SK-N-SH (cell line): ENCODE measurements at regions not wholly inside any gene's neighbourhood (a gene's known extent, or its start where the extent isn't known, plus 50 kb on each side); places are given as distances from the start of the nearest gene placed in this dataset.

Experiments
- CTCF ChIA-PET: fragments of 300-600, 350-600 bp; formaldehyde crosslinking; extraction: SDS; loops from one replicate; lab custom pipeline; 2021; lab: Yijun Ruan, JAX
- POLR2A ChIA-PET: fragments of 350-600 bp; sonication (Branson Sonifier 250); formaldehyde crosslinking; extraction: SDS; loops from one replicate; lab custom pipeline; 2020; ENCODE audit warnings: antibody characterized with exemption, inconsistent platforms; lab: Yijun Ruan, JAX
- DNase-seq: peaks from one replicate; pipeline ENCODE4 v3.0.0; 2012
- H2AFZ ChIP-seq: fragments of 200-600 bp; sonication (generic); 2 replicates; pipeline ENCODE4 v1.8.1; 2016; ENCODE audit warnings: antibody characterized with exemption, mild to moderate bottlenecking, low read depth
- H3F3A ChIP-seq: fragments of 200-600 bp; sonication (generic); replicated peaks from 2 replicates; pipeline ENCODE3; 2016; ENCODE audit warnings: antibody characterized with exemption, mild to moderate bottlenecking; ENCODE audit not compliant: insufficient read depth
- H3K27ac ChIP-seq, 2 experiments: fragments of 200-500 bp in 1 of 2; fragments of 200-600 bp in 1 of 2; sonication (Bioruptor generic) in 1 of 2; sonication (generic), shearing (Covaris generic) in 1 of 2; 2 replicates each; pipeline versions ENCODE4 v1.5.1 to v1.6.1; 2014 to 2016; ENCODE audit warnings: low read depth in 2 of 2, inconsistent platforms in 1 of 2, low read length in 1 of 2, mild to moderate bottlenecking in 1 of 2, mixed read lengths in 1 of 2
- H3K27me3 ChIP-seq: fragments of 200-600 bp; sonication (generic), shearing (Covaris generic); 2 replicates; pipeline ENCODE4 v1.6.1; 2016; ENCODE audit warnings: mixed run types; ENCODE audit not compliant: insufficient read depth
- H3K36me3 ChIP-seq, 2 experiments: fragments of 200-500 bp in 1 of 2; fragments of 200-600 bp in 1 of 2; sonication (Bioruptor generic) in 1 of 2; sonication (generic) in 1 of 2; replicated peaks in 1 of 2; 2 replicates each; pipeline versions ENCODE3 to v1.5.1; 2014 to 2016; ENCODE audit warnings: low read length in 1 of 2, mild to moderate bottlenecking in 1 of 2; ENCODE audit not compliant: insufficient read depth in 2 of 2, control insufficient read depth in 1 of 2
- H3K4me1 ChIP-seq, 2 experiments: fragments of 200-500 bp in 1 of 2; fragments of 200-600 bp in 1 of 2; sonication (Bioruptor generic) in 1 of 2; sonication (generic), shearing (Covaris generic) in 1 of 2; 2 replicates each; pipeline versions ENCODE4 v1.5.1 to v1.6.1; 2014 to 2016; ENCODE audit warnings: low read depth in 1 of 2, low read length in 1 of 2, mixed run types in 1 of 2; ENCODE audit not compliant: insufficient read depth in 2 of 2, control insufficient read depth in 1 of 2
- H3K4me2 ChIP-seq: fragments of 200-600 bp; sonication (generic), shearing (Covaris generic); 2 replicates; pipeline ENCODE4 v1.6.1; 2017; ENCODE audit warnings: mixed run types
- H3K4me3 ChIP-seq, 2 experiments: fragments of 200-500 bp in 1 of 2; fragments of 200-600 bp in 1 of 2; sonication (Bioruptor generic) in 1 of 2; sonication (generic), shearing (Covaris generic) in 1 of 2; 2 replicates each; pipeline versions ENCODE4 v1.5.1 to v1.8.1; 2014 to 2016; ENCODE audit warnings: low read depth in 2 of 2, inconsistent platforms in 1 of 2, low read length in 1 of 2, mild to moderate bottlenecking in 1 of 2, mixed read lengths in 1 of 2, moderate library complexity in 1 of 2
- H3K79me2 ChIP-seq: fragments of 200-600 bp; sonication (generic); 2 replicates; pipeline ENCODE4 v1.8.1; 2017; ENCODE audit warnings: mild to moderate bottlenecking; ENCODE audit not compliant: insufficient read depth
- H3K9ac ChIP-seq: fragments of 200-600 bp; sonication (generic); 2 replicates; pipeline ENCODE4 v1.6.1; 2017; ENCODE audit warnings: mixed run types
- H3K9me2 ChIP-seq: fragments of 200-600 bp; sonication (generic); 2 replicates; pipeline ENCODE4 v1.6.1; 2017; ENCODE audit warnings: mixed run types
- H3K9me3 ChIP-seq: fragments of 200-600 bp; sonication (generic); 2 replicates; pipeline ENCODE4 v1.6.1; 2017; ENCODE audit warnings: mixed run types, mild to moderate bottlenecking, moderate library complexity
- H4K20me1 ChIP-seq: fragments of 200-600 bp; sonication (generic); 2 replicates; pipeline ENCODE4 v1.6.1; 2017; ENCODE audit warnings: mild to moderate bottlenecking, mixed run types; ENCODE audit not compliant: insufficient read depth
- CHD2 ChIP-seq: fragments of 150-350 bp; IDR thresholded peaks from 2 replicates; pipeline ENCODE4 v1.6.1; 2018; ENCODE audit warnings: low read length; ENCODE audit not compliant: partially characterized antibody
- EP300 ChIP-seq, 2 experiments: IDR thresholded peaks; 2 replicates each; pipeline versions ENCODE4 v1.4.0 to v1.6.1; 2012; ENCODE audit warnings: borderline replicate concordance in 1 of 2, low read depth in 1 of 2, low read length in 1 of 2
- FOSL2 ChIP-seq: IDR thresholded peaks from 2 replicates; pipeline ENCODE4 v1.4.0; 2012; ENCODE audit warnings: low read depth, mild to moderate bottlenecking, moderate library complexity, borderline replicate concordance
- FOXJ3 ChIP-seq: sonication (generic); formaldehyde crosslinking; IDR thresholded peaks from 2 replicates; pipeline ENCODE4 v1.5.1; 2020; ENCODE audit warnings: mild to moderate bottlenecking, missing genetic modification reagents
- GABPA ChIP-seq: IDR thresholded peaks from 2 replicates; pipeline ENCODE4 v1.4.0; 2012; ENCODE audit warnings: low read depth, mild to moderate bottlenecking
- GATA2 ChIP-seq: sonication (generic); formaldehyde crosslinking; IDR thresholded peaks from 2 replicates; pipeline ENCODE4 v1.5.0; 2020; ENCODE audit warnings: mild to moderate bottlenecking, missing genetic modification reagents
- NFIC ChIP-seq: IDR thresholded peaks from 2 replicates; pipeline ENCODE4 v1.4.0; 2012; ENCODE audit warnings: borderline replicate concordance
- RAD21 ChIP-seq: IDR thresholded peaks from 2 replicates; pipeline ENCODE4 v1.6.1; 2012; ENCODE audit warnings: mild to moderate bottlenecking, low read length
- RFX5 ChIP-seq: IDR thresholded peaks from 2 replicates; pipeline ENCODE4 v1.6.1; 2012; ENCODE audit warnings: mild to moderate bottlenecking, improper control_type of control experiment, low read length
- TAF1 ChIP-seq: IDR thresholded peaks from 2 replicates; pipeline ENCODE4 v1.6.1; 2012; ENCODE audit warnings: low read depth, mild to moderate bottlenecking, low read length, moderate library complexity, borderline replicate concordance
- TCF12 ChIP-seq: IDR thresholded peaks from 2 replicates; pipeline ENCODE4 v1.4.0; 2012
- TEAD4 ChIP-seq: IDR thresholded peaks from 2 replicates; pipeline ENCODE4 v1.4.0; 2012; ENCODE audit warnings: mild to moderate bottlenecking, borderline replicate concordance; ENCODE audit not compliant: insufficient read depth
- WGBS: methylation state at CpG from one replicate; pipeline ENCODE4 v1.1.6; 2017; ENCODE audit warnings: low lambda C conversion rate; 5-methylcytosine and 5-hydroxymethylcytosine counted together
- TF ChIP-seq, protein P1 (sequence below): fragments of 200-600 bp; sonication (generic); IDR thresholded peaks from 2 replicates; pipeline ENCODE4 v1.6.1; 2017; ENCODE audit warnings: antibody characterized with exemption, mild to moderate bottlenecking, moderate library complexity
- TF ChIP-seq, protein P2 (sequence below): IDR thresholded peaks from 2 replicates; pipeline ENCODE4 v1.4.0; 2012; ENCODE audit warnings: low read depth, borderline replicate concordance

DNA sequence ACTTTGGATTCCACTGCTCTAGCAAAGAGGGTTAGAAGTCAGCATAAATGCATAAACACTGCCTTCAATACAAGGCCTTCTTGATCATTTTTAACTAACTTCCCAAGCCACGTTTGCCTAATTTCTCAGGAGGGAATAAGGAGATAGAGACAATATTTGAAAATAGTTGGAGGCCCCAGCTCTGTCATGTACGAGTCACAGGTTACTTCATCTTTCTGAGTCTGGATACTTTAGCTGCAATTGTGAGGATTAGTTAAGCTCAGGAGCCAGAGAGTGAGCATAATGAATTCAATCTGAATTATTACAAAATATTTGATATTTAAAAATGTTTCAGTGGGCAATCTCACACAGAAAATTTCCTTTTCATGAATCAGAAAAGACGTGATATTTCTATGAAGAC, 298.9 kb downstream of the SHOX2 start:
- H3K27ac ChIP-seq: no peak overlapping the region
- 58% methylated on average over 3 of the region's 3 CpGs for WGBS
- no peaks in the 10 kb centered on the region for H4K20me1 ChIP-seq
- POLR2A ChIA-PET: no interaction called here
- peaks cover 0 to 8% of the 10 kb centered on the region in 2 experiments; a peak in 2 of 4 replicates for H3K4me1 ChIP-seq
- no peaks in the 10 kb centered on the region for H3K9me2 ChIP-seq
- H3K27me3 ChIP-seq: no peaks in the 10 kb centered on the region
- DNase-seq: no peak
- H3K79me2 ChIP-seq: no peaks in the 10 kb centered on the region
- no peak for TF ChIP-seq NFIC
- no peak for TF ChIP-seq FOXJ3 (CRISPR knock-in tag)
- no peak for TF ChIP-seq GATA2 (CRISPR knock-in tag)
- TF ChIP-seq, all 33 proteins: peak for 0
- Histone ChIP-seq H3K36me3 (no peaks in the 10 kb centered on the region), H3K9ac (no peak overlapping the region), H3F3A (peaks cover 6% of the 10 kb centered on the region), H3K4me3 (no peak overlapping the region), H3K4me2 (no peak overlapping the region), H2AFZ (no peak overlapping the region; the same call in 1 of the 2 replicates), H3K9me3 (no peaks in the 10 kb centered on the region)
- CTCF ChIA-PET: interaction anchor here (0.6 kb wide), 1 partner anchor 642 kb away, joined by 3 read pairs; no protein-coding TSS in a partner anchor

DNA sequence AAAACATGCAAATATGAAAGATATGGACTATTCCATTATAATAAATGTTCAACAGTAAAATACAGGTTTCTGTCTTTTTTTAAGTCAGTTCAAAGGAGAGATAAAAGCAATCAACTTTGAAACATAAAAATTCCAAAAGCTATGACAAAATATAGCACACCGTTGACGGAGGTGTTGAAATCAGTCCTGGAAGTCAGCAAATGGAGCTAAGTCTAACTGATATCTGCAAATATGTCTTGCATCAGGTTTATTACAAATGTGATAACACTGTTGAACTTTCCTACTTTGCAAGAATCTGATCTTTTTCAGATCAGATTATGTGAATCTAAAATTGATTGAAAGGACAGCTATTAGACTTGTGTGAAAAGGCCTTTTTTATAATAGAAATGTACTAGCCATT, 300.7 kb downstream of the SHOX2 start:
- no peak for DNase-seq
- no peak overlapping the region for H3K9ac ChIP-seq
- no peak for TF ChIP-seq GABPA
- no peak for TF ChIP-seq TEAD4
- TF ChIP-seq RAD21: no peak
- TF ChIP-seq EP300 (IDR thresholded peaks at IDR 0.05; ENCODE audit: borderline replicate concordance in 1 of 2, low read depth in 1 of 2, low read length in 1 of 2): no peak
- TF ChIP-seq, protein P1, sequence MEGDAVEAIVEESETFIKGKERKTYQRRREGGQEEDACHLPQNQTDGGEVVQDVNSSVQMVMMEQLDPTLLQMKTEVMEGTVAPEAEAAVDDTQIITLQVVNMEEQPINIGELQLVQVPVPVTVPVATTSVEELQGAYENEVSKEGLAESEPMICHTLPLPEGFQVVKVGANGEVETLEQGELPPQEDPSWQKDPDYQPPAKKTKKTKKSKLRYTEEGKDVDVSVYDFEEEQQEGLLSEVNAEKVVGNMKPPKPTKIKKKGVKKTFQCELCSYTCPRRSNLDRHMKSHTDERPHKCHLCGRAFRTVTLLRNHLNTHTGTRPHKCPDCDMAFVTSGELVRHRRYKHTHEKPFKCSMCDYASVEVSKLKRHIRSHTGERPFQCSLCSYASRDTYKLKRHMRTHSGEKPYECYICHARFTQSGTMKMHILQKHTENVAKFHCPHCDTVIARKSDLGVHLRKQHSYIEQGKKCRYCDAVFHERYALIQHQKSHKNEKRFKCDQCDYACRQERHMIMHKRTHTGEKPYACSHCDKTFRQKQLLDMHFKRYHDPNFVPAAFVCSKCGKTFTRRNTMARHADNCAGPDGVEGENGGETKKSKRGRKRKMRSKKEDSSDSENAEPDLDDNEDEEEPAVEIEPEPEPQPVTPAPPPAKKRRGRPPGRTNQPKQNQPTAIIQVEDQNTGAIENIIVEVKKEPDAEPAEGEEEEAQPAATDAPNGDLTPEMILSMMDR: no peak
- TF ChIP-seq CHD2: no peak
- TF ChIP-seq, protein P2, sequence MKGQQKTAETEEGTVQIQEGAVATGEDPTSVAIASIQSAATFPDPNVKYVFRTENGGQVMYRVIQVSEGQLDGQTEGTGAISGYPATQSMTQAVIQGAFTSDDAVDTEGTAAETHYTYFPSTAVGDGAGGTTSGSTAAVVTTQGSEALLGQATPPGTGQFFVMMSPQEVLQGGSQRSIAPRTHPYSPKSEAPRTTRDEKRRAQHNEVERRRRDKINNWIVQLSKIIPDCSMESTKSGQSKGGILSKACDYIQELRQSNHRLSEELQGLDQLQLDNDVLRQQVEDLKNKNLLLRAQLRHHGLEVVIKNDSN: no peak
- no peak for TF ChIP-seq RFX5
- TF ChIP-seq FOSL2: no peak
- TF ChIP-seq TCF12: no peak
- TF ChIP-seq TAF1: no peak
- TF ChIP-seq, all 33 proteins: peak for 0
- Histone ChIP-seq H3K4me3 (no peak overlapping the region), H3K79me2 (no peaks in the 10 kb centered on the region), H3K27ac (no peak overlapping the region), H3K4me1 (no peaks in the 10 kb centered on the region; a peak in 1 of 4 replicates), H3K9me3 (0 out of 2 replicates have a peak, but pooled peaks cover 6% of the 10 kb centered on the region), H3K27me3 (no peaks in the 10 kb centered on the region), H3K4me2 (no peak overlapping the region), H3K36me3 (no peaks in the 10 kb centered on the region), H2AFZ (no peak overlapping the region), H3K9me2 (no peaks in the 10 kb centered on the region), H4K20me1 (no peaks in the 10 kb centered on the region), H3F3A (no peaks in the 10 kb centered on the region)
- WGBS: 92% methylated on average over 2 of the region's 2 CpGs
- ChIA-PET CTCF (interaction anchor here (1.3 to 1.7 kb wide), 2 partner anchors 12 to 726 kb away, joined by 3 read pairs; no protein-coding TSS in a partner anchor), POLR2A (no interaction called here)
